Body of pancreas (tissue), 4 donors: ENCODE measurements at regions not wholly inside any gene's neighbourhood (a gene's known extent, or its start where the extent isn't known, plus 50 kb on each side); places are given as distances from the start of the nearest gene placed in this dataset.

Experiments used
- ATAC-seq: fragments of 150-250 bp; one replicate; pipeline ENCODE4 v1.9.1; 2016
- DNase-seq, 4 donors: peaks; one replicate each; pipeline ENCODE4 v3.0.0-alpha.2; 2019
- H3K27ac ChIP-seq, 4 donors: fragments of 200-600 bp; sonication (generic); 1 replicate in 3 of 4; 2 replicates in 1 of 4; pipeline versions ENCODE4 v1.5.1 to v1.6.1; 2016 to 2019; ENCODE audit warnings: mild to moderate bottlenecking in 1 of 4, mixed read lengths in 1 of 4, moderate library complexity in 1 of 4
- H3K27me3 ChIP-seq, 2 donors: fragments of 200-600 bp; sonication (generic); one replicate each; pipeline ENCODE4 v1.6.0; 2016; ENCODE audit warnings: mild to moderate bottlenecking in 1 of 2
- H3K36me3 ChIP-seq, 2 donors: fragments of 200-600 bp; sonication (generic); replicated peaks in 1 of 2; 2 replicates each; pipeline ENCODE4 v1.5.1; 2016; ENCODE audit warnings: low read depth in 2 of 2; ENCODE audit not compliant: insufficient read depth in 1 of 2
- H3K4me1 ChIP-seq: fragments of 200-600 bp; sonication (generic); one replicate; pipeline ENCODE4 v1.6.0; 2016
- H3K4me3 ChIP-seq, 2 donors: fragments of 200-600 bp; sonication (generic); 1 replicate in 1 of 2; 2 replicates in 1 of 2; pipeline ENCODE4 v1.5.1; 2016 to 2019
- H3K9me3 ChIP-seq, 3 donors: fragments of 200-600 bp; sonication (generic); 1 replicate in 2 of 3; 2 replicates in 1 of 3; pipeline ENCODE4 v1.5.1; 2016
- POLR2A ChIP-seq, 3 donors: fragments of 450-650 bp; IDR thresholded peaks; one replicate each; pipeline ENCODE4 v1.6.1; 2016; ENCODE audit warnings: antibody characterized with exemption in 3 of 3, mild to moderate bottlenecking in 2 of 3
- WGBS, 2 donors: methylation state at CpG; one replicate each; pipeline ENCODE4 v1.1.5; 2017; 5-methylcytosine and 5-hydroxymethylcytosine counted together
- intact Hi-C: fragments of 100-400 bp; cut with DNase I; formaldehyde crosslinking; loops from one replicate; pipeline ENCODE4 v1.15.1; 2023
- TF ChIP-seq, protein P1 (sequence below), 7 experiments: fragments of 450-650 bp in 4 of 7; fragments of 200-600 bp in 3 of 7; sonication (generic) in 3 of 7; IDR thresholded peaks; one replicate each; pipeline ENCODE4 v1.5.1; 2016 to 2019; ENCODE audit warnings: antibody characterized with exemption in 7 of 7

GRCh38 chr16:86088287-86088686 lies 189.3 kb downstream of the IRF8 start:
- H3K9me3 ChIP-seq = no peaks in the 10 kb centered on the region
- intact Hi-C loops = no loop called here
- DNase-seq = no peak
- 51 to 60% methylated on average over 5 of the region's 5 CpGs for WGBS, 2 donors
- TF ChIP-seq, protein P1, sequence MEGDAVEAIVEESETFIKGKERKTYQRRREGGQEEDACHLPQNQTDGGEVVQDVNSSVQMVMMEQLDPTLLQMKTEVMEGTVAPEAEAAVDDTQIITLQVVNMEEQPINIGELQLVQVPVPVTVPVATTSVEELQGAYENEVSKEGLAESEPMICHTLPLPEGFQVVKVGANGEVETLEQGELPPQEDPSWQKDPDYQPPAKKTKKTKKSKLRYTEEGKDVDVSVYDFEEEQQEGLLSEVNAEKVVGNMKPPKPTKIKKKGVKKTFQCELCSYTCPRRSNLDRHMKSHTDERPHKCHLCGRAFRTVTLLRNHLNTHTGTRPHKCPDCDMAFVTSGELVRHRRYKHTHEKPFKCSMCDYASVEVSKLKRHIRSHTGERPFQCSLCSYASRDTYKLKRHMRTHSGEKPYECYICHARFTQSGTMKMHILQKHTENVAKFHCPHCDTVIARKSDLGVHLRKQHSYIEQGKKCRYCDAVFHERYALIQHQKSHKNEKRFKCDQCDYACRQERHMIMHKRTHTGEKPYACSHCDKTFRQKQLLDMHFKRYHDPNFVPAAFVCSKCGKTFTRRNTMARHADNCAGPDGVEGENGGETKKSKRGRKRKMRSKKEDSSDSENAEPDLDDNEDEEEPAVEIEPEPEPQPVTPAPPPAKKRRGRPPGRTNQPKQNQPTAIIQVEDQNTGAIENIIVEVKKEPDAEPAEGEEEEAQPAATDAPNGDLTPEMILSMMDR (IDR thresholded peaks at IDR 0.05) = no peak
- no peak for TF ChIP-seq POLR2A (IDR thresholded peaks at IDR 0.05)
- H3K4me1 ChIP-seq = no peaks in the 10 kb centered on the region
- H3K4me3 ChIP-seq = no peak overlapping the region
- H3K36me3 ChIP-seq = no peaks in the 10 kb centered on the region
- ATAC-seq = no peak
- no peak overlapping the region for H3K27ac ChIP-seq
- H3K27me3 ChIP-seq = no peaks in the 10 kb centered on the region

GRCh38 chr16:86088816-86089215 lies 189.9 kb downstream of the IRF8 start:
- intact Hi-C loops = no loop called here

GRCh38 chr16:86089334-86089900 lies 190.5 kb downstream of the IRF8 start:
- DNase-seq (no peak), ATAC-seq (no peak)
- Histone ChIP-seq H3K27ac (no peak overlapping the region), H3K4me1 (no peaks in the 10 kb centered on the region), H3K4me3 (no peak overlapping the region), H3K36me3 (no peaks in the 10 kb centered on the region), H3K27me3 (no peaks in the 10 kb centered on the region), H3K9me3 (no peaks in the 10 kb centered on the region)
- intact Hi-C loops = no loop called here
- 58 to 59% methylated on average over 8 to 14 of the region's 14 CpGs for WGBS, 2 donors
- TF ChIP-seq POLR2A (IDR thresholded peaks at IDR 0.05) = no peak
- TF ChIP-seq, protein P1 (IDR thresholded peaks at IDR 0.05) = no peak

More at GRCh38 chr16:86088816-86089215, 189.9 kb downstream of the IRF8 start:
- no peak overlapping the region for H3K4me3 ChIP-seq
- H3K27me3 ChIP-seq = no peaks in the 10 kb centered on the region
- H3K9me3 ChIP-seq = no peaks in the 10 kb centered on the region
- ATAC-seq (no peak), DNase-seq (no peak)
- no peaks in the 10 kb centered on the region for H3K36me3 ChIP-seq
- no peak overlapping the region for H3K27ac ChIP-seq
- no peaks in the 10 kb centered on the region for H3K4me1 ChIP-seq
- TF ChIP-seq POLR2A (IDR thresholded peaks at IDR 0.05) = no peak
- TF ChIP-seq, protein P1 (IDR thresholded peaks at IDR 0.05) = no peak
- WGBS, 2 donors = 63 to 67% methylated on average over 5 to 8 of the region's 9 CpGs

GRCh38 chr16:86089991-86090390 lies 191.0 kb downstream of the IRF8 start:
- TF ChIP-seq, protein P1 (IDR thresholded peaks at IDR 0.05) = no peak
- TF ChIP-seq POLR2A (IDR thresholded peaks at IDR 0.05) = no peak
- DNase-seq = no peak
- ATAC-seq = no peak
- no peaks in the 10 kb centered on the region for H3K36me3 ChIP-seq
- no peaks in the 10 kb centered on the region for H3K9me3 ChIP-seq
- no peak overlapping the region for H3K27ac ChIP-seq
- intact Hi-C loops = no loop called here
- no peaks in the 10 kb centered on the region for H3K4me1 ChIP-seq
- no peaks in the 10 kb centered on the region for H3K27me3 ChIP-seq
- WGBS, 2 donors = 72 to 76% methylated on average over 2 to 5 of the region's 5 CpGs
- no peak overlapping the region for H3K4me3 ChIP-seq

DNA sequence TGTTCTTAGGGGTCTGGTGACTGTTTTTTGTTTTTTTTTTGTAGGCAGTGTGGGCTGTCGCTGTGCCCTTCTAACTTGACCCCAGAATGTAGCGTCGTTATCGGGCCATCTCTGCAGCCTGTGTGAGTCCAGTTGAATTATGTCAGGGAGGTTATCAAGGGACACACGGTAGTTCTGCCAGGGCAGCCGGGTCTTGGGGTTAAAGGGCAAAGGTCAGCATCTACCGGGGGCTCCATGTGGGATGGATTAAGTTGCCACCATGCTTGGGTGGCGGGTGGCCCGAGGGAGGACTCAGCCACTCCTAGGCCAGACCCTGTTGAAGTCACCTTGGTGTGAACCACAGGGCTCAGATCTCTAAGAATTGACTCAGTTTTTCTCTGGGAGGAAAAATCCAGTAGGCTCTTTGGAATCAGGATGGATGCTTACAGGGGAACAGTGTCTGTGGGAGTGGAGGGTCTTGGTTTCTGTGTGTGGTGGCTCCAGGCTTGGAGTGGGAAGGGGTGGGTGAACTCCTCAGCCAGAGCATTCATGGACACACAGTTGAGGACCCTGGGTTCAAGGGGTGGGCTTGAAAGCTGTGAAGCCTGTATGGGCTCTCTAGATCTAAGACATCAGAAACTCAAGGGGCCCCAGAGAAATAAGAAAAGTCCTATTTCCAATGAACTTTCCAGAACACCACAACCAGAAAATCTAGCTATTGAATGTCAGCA lies 191.7 kb downstream of the IRF8 start:
- 66 to 71% methylated on average over 9 of the region's 9 CpGs for WGBS, 2 donors
- no peak for ATAC-seq
- Histone ChIP-seq H3K36me3 (no peaks in the 10 kb centered on the region), H3K4me3 (no peak overlapping the region), H3K27me3 (no peaks in the 10 kb centered on the region), H3K9me3 (no peaks in the 10 kb centered on the region), H3K27ac (no peak overlapping the region), H3K4me1 (no peaks in the 10 kb centered on the region)
- TF ChIP-seq, protein P1 (IDR thresholded peaks at IDR 0.05) = no peak
- no peak for TF ChIP-seq POLR2A (IDR thresholded peaks at IDR 0.05)
- DNase-seq = no peak
- intact Hi-C loops = no loop called here
